NOMO-1 treated with dmso at 0.1 percent for 144 hours (cell line): ENCODE measurements at regions not wholly inside any gene's neighbourhood (a gene's known extent, or its start where the extent isn't known, plus 50 kb on each side); places are given as distances from the start of the nearest gene placed in this dataset.
A peak's percentile ranks its signal among the peaks of the same experiment; 100 is the strongest.
"Not testable (repeated sequence)": the region's sequence is repeated elsewhere in the genome, so short reads cannot be mapped to it uniquely, and the experiment has no call there.

Experiments used
- DNase-seq: peaks from one replicate; lab custom pipeline; 2025; ENCODE audit not compliant: unreplicated experiment; lab: John Stamatoyannopoulos, UW

- no peak for DNase-seq
Observed at GRCh38 chr10:62935022-62935421, 118.9 kb upstream of the EGR2 start.

GRCh38 chr10:62934258-62934657 is 118.1 kb upstream of the EGR2 start:
- peak; percentile 23 for DNase-seq

- DNase-seq: not testable (repeated sequence)
Observed at GRCh38 chr10:62928763-62929162, 112.6 kb upstream of the EGR2 start.

- no peak for DNase-seq
Observed at GRCh38 chr10:62926407-62926806, 110.2 kb upstream of the EGR2 start.

GRCh38 chr10:62924344-62924748 is 108.2 kb upstream of the EGR2 start:
- no peak for DNase-seq

- no peak for DNase-seq
Observed at GRCh38 chr10:62919776-62920175, 103.6 kb upstream of the EGR2 start.

GRCh38 chr10:62917475-62918238 is 101.5 kb upstream of the EGR2 start:
- no peak for DNase-seq

- no peak for DNase-seq
Observed at GRCh38 chr10:62916141-62916603, 100.0 kb upstream of the EGR2 start.

GRCh38 chr10:62915158-62915557 is 99.0 kb upstream of the EGR2 start:
- DNase-seq: no peak

- no peak for DNase-seq
Observed at GRCh38 chr10:62912086-62912485, 95.9 kb upstream of the EGR2 start.

- no peak for DNase-seq
Observed at GRCh38 chr10:62911210-62911963, 95.2 kb upstream of the EGR2 start.

- DNase-seq: no peak
Observed at GRCh38 chr10:62907470-62908212, 91.5 kb upstream of the EGR2 start.

GRCh38 chr10:62904281-62904875 is 88.2 kb upstream of the EGR2 start:
- no peak for DNase-seq

- no peak for DNase-seq
Observed at GRCh38 chr10:62903828-62904227, 87.7 kb upstream of the EGR2 start.

- DNase-seq: no peak
Observed at GRCh38 chr10:62900829-62901571, 84.8 kb upstream of the EGR2 start.

GRCh38 chr10:62899311-62899710 is 83.1 kb upstream of the EGR2 start:
- DNase-seq: no peak

- no peak for DNase-seq
Observed at GRCh38 chr10:62895063-62895462, 78.9 kb upstream of the EGR2 start.

GRCh38 chr10:62894156-62894555 is 78.0 kb upstream of the EGR2 start:
- no peak for DNase-seq

GRCh38 chr10:62893036-62893435 is 76.9 kb upstream of the EGR2 start:
- no peak for DNase-seq

- no peak for DNase-seq
Observed at GRCh38 chr10:62890395-62890794, 74.2 kb upstream of the EGR2 start.

- no peak for DNase-seq
Observed at GRCh38 chr10:62887642-62888041, 71.5 kb upstream of the EGR2 start.
